GM11168 (cell line): ENCODE measurements at regions not wholly inside any gene's neighbourhood (a gene's known extent, or its start where the extent isn't known, plus 50 kb on each side); places are given as distances from the start of the nearest gene placed in this dataset.
"Not testable (repeated sequence)": the region's sequence is repeated elsewhere in the genome, so short reads cannot be mapped to it uniquely, and the experiment has no call there.

Source experiments
- in situ Hi-C: fragments of 300-500 bp; cut with MboI; formaldehyde crosslinking; loops from one replicate; pipeline ENCODE4 v1.12.0; 2022; ENCODE audit warnings: low sequenced_read_pairs; ENCODE audit not compliant: unreplicated experiment

GRCh38 chr11:92168936-92169335 is 55.7 kb upstream of the FAT3 start:
- in situ Hi-C loops, result no loop called here

GRCh38 chr11:92167571-92167970 is 57.0 kb upstream of the FAT3 start:
- in situ Hi-C loops, result no loop called here

- in situ Hi-C loops, result no loop called here
Measured at GRCh38 chr11:92166335-92166734, 58.3 kb upstream of the FAT3 start.

DNA sequence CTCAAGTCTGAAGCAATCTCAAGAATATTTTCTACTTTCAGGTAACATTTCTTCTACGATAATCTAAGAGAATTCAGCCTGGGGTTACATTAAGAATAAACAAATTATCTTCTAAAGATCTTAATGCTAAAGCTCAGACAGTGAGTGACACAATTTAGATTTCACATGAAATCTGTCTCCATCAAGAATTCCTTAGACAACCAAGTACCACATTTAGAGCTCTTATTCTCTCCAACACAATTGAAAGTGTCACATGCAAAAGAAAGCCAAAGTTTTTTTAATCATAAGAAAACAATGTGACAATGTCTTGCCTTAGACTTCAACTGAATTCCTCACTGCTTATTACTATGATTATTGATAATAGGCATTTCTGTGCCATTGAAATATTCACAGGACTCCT is 60.7 kb upstream of the FAT3 start:
- in situ Hi-C loops, result no loop called here

- in situ Hi-C loops, result no loop called here
Measured at GRCh38 chr11:92162776-92163175, 61.8 kb upstream of the FAT3 start.

DNA sequence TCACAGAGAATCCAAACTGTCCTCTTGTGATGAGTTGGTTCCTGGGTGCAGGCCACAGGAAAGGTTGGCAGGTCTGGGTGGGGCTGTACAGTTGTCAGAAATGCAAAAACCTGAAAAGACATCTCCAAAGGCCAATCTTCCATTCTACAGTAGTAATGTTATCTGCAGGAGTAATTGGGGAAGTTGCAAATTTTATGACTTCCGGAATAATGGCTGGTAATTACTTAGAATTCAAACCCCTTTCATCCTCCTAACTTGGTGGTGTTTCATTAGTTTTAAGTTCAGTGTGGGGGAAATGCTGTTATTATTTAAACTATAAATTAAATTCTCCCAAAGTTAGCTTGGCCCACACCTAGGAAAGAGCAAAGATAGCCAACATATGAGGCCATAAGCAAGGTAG is 64.7 kb upstream of the FAT3 start:
- in situ Hi-C loops, result no loop called here

DNA sequence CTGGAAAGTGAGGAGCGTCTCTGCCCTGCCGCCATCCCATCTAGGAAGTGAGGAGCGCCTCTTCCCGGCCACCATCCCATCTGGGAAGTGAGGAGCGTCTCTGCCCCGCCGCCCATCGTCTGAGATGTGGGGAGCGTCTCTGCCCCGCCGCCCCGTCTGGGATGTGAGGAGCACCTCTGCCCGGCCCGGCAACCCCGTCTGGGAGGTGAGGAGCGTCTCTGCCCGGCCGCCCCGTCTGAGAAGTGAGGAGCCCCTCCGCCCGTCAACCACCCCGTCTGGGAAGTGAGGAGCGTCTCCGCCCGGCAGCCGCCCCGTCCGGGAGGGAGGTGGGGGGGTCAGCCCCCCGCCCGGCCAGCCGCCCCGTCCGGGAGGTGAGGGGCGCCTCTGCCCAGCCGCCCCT is 67.2 kb upstream of the FAT3 start:
- in situ Hi-C loops, result not testable (repeated sequence)

- in situ Hi-C loops, result no loop called here
Measured at GRCh38 chr11:92154611-92155010, 70.0 kb upstream of the FAT3 start.

DNA sequence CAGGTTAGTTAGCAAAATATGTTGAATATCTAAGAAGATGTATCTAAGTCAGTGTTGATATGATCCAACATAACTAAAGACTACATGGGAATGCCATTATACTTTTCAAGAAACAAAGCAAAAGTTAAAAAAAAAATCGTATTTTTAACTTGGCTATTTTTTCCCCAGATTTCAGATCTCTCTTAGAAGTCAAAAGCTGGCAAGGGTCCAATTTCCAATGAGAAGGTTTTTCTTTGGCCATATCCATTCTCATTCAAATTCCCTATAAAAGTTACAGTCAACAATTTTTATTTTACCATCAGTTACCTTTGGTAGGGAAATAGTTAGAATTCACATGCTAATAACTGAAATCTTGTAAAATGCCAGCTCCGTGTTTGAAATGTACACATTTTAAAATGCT is 70.5 kb upstream of the FAT3 start:
- in situ Hi-C loops, result no loop called here

DNA sequence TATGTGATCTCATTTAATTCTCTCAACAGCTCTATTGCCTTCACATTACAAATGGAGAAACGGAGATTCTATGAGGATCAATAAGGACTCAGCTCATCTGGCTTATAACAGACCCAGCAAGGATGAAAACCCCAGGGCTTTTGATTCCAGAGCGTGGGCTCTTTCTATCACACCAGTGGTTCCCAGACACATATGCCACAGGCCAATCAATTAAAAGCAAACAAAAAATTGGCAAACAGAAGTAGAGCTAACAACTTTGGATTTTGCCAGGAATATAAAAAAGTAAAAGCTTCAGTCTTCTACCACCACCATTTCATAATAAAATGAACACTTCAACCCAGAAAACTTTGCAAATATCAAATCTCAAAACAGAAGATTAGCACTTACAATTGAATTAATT is 71.1 kb upstream of the FAT3 start:
- in situ Hi-C loops, result no loop called here

- in situ Hi-C loops, result no loop called here
Measured at GRCh38 chr11:92152245-92152644, 72.4 kb upstream of the FAT3 start.

DNA sequence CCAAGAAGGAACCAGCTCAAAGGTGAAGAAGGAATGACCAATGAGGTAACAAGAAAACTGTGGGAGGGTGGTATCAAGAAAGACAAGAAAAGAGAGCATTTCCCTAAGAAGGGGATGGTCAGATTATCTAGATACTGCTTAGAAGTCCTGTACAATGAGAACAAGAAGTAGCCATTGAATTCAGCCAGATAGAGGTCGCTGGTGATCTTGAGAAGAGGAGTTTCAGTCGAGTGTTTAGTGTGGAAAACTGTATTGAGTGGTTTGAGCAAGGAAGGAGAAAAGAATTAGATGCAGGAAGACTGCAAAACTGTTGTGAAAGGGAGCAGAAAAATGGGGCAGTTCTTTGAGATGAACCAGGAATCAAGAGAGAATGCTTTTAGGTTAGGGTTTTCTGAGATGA is 74.6 kb upstream of the FAT3 start:
- in situ Hi-C loops, result no loop called here

- in situ Hi-C loops, result no loop called here
Measured at GRCh38 chr11:92141725-92142124, 82.9 kb upstream of the FAT3 start.

- in situ Hi-C loops, result no loop called here
Measured at GRCh38 chr11:92141159-92141558, 83.5 kb upstream of the FAT3 start.

- in situ Hi-C loops, result no loop called here
Measured at GRCh38 chr11:92140021-92140420, 84.6 kb upstream of the FAT3 start.

DNA sequence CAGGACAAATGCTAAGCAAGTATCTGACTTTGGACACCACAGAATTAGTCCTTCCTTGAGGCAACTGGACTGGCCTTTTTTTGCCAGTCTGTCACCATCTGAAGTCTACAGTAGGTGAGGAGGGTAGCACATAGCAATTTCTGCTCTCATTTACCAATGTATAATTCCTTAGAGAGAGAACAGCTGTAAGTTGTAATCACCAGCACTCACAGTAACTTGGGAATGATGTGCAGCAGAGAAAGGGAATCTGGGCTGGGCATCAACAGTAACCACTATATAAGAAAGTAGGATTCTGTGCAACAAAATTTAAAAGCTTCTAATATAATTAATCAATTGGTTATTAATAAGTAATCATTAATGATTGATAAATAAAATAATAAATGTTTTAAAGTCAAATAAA is 86.3 kb upstream of the FAT3 start:
- in situ Hi-C loops, result no loop called here

- in situ Hi-C loops, result no loop called here
Measured at GRCh38 chr11:92137747-92138146, 86.9 kb upstream of the FAT3 start.

DNA sequence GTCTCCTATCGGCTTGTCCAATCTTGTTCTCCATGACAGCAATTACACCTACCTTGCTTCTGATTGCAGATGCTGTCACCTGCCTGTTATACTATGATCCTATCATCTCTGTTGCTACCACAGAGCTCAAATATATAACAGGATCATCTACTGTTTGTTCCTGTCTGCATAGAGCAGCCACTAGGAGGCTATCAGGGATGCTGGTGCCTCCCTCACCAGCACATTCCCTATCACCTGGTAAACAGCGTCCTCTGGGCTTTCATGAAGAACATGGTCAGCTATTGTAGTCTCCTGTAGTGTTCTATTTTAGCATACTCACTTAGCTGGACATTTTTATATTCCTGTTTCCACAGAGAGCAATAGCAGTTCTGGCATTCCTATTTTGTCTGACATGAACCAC is 87.8 kb upstream of the FAT3 start:
- in situ Hi-C loops, result no loop called here

DNA sequence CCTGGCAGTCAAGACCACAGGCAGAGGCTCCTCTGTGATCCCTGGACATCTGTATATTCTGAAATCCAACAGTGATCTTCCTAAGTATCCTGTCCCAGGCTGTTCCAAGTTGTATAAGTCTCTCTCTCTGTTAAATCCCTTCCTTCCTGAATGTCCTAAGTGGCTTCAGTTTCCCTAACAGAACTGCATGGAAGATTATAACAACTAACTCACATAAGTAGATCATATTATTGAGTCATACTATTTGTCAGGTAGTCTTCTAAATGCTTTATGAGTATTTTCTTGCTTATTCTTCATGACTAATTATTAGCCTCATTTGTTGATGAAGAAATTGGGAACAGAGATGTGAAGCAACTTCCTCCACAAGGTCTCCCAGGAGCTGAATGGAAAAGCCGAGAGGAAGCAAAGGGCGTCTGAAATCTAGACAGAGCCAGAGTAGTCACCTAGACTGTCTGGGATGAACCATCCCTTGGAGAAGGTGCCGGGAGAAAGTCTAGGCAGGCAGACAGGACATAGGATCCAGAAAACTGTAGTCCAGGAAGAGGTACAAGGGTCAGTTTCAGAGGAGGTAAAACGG is 93.2 kb upstream of the FAT3 start:
- in situ Hi-C loops, result no loop called here

GRCh38 chr11:92130421-92130831 is 94.2 kb upstream of the FAT3 start:
- in situ Hi-C loops, result no loop called here

- in situ Hi-C loops, result no loop called here
Measured at GRCh38 chr11:92129811-92130210, 94.8 kb upstream of the FAT3 start.

DNA sequence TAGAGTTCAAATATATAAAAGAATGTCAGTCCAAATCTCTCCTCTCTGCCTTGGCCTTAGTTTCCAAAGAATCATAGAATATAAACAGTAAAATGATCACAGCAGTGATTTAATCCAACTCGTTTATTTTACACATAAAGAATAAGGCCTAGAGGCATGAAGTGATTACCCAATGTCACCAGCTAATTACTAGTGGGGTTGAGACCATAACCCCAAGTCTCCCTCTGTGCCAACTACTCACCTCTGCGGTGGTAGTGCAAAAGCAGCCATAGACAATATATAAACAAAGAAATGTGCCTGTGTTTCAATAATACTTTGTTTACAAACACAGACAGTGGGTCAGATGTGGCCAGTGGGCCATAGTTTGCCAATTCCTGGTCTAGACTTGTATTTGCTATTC is 96.6 kb upstream of the FAT3 start:
- in situ Hi-C loops, result no loop called here

- in situ Hi-C loops, result no loop called here
Measured at GRCh38 chr11:92125321-92125720, 99.3 kb upstream of the FAT3 start.
